ENCODE measurements at regions not wholly inside any gene's neighbourhood (a gene's known extent, or its start where the extent isn't known, plus 50 kb on each side); places are given as distances from the start of the nearest gene placed in this dataset.

DNA sequence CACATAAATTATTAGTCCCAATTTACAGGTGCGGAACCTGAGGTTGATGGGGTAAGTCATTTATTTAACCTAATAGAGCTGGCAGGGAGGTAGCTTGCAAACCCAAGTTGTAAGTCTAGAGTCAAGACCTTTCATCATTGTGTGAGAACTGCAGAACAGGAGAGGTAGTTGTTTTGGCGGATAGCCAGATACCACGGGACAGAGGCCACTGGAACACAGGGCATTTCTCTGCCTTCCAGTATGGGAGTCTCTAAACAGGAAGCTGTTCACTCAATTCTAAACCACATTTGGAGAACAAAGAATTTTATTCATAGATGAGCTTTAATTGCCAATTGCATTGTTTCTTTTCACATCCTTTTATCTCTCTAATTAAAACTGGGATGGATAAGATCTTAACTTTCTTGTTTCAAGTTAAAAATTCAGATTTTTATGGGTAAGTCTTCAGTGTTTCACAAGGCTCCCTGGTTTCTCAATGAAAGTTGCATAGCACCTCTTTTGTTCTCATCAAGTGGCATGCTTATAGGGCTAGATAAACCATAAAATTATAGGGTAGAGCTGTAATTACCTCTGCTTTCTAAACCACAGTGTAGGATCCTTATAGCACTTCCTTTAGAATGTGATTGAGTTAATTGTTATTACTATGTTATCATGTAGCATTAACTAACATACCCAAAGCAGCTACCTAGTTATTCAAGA lies 489.0 kb downstream of the GATA3 start:
- ChIA-PET CTCF (no interaction called here), POLR2A (no interaction called here)
- TF ChIP-seq, protein P1, sequence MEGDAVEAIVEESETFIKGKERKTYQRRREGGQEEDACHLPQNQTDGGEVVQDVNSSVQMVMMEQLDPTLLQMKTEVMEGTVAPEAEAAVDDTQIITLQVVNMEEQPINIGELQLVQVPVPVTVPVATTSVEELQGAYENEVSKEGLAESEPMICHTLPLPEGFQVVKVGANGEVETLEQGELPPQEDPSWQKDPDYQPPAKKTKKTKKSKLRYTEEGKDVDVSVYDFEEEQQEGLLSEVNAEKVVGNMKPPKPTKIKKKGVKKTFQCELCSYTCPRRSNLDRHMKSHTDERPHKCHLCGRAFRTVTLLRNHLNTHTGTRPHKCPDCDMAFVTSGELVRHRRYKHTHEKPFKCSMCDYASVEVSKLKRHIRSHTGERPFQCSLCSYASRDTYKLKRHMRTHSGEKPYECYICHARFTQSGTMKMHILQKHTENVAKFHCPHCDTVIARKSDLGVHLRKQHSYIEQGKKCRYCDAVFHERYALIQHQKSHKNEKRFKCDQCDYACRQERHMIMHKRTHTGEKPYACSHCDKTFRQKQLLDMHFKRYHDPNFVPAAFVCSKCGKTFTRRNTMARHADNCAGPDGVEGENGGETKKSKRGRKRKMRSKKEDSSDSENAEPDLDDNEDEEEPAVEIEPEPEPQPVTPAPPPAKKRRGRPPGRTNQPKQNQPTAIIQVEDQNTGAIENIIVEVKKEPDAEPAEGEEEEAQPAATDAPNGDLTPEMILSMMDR (IDR thresholded peaks at IDR 0.05; ENCODE audit: low read depth, low read length), result no peak
- Histone ChIP-seq H3K27ac (ENCODE audit: low read depth, low read length) (no peak overlapping the region), H3K9me3 (ENCODE audit: control insufficient read depth, insufficient read depth, low read length) (peaks cover 26% of the 10 kb centered on the region), H3K27me3 (ENCODE audit: control insufficient read depth, insufficient read depth, low read length) (no peaks in the 10 kb centered on the region), H3K4me3 (ENCODE audit: low read depth, low read length) (no peak overlapping the region)
- DNase-seq (ENCODE audit: low read depth, low spot score), result no peak

DNA sequence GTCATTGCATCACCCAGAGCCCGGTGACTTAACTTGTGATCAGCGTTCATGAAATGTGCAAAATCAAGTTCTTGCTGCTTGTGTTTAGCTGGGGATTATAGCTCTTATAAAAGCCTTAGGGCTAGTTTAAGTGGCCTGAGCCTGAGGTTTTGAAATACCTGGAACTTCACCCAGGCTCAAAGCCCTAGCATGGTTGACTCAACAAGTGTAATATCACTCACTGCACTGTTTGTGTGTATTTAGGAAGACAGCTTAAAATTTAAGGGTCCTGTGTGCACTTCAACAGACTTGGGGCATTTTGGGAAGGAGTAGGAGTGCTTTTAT lies 489.5 kb downstream of the GATA3 start:
- Histone ChIP-seq H3K27ac (ENCODE audit: low read depth, low read length) (no peak overlapping the region), H3K4me3 (ENCODE audit: low read depth, low read length) (no peak overlapping the region), H3K9me3 (ENCODE audit: control insufficient read depth, insufficient read depth, low read length) (peaks cover 26% of the 10 kb centered on the region), H3K27me3 (ENCODE audit: control insufficient read depth, insufficient read depth, low read length) (no peaks in the 10 kb centered on the region)
- ChIA-PET CTCF (no interaction called here), POLR2A (no interaction called here)
- no peak for DNase-seq (ENCODE audit: low read depth, low spot score)
- TF ChIP-seq, protein P1 (IDR thresholded peaks at IDR 0.05; ENCODE audit: low read depth, low read length), result no peak

DNA sequence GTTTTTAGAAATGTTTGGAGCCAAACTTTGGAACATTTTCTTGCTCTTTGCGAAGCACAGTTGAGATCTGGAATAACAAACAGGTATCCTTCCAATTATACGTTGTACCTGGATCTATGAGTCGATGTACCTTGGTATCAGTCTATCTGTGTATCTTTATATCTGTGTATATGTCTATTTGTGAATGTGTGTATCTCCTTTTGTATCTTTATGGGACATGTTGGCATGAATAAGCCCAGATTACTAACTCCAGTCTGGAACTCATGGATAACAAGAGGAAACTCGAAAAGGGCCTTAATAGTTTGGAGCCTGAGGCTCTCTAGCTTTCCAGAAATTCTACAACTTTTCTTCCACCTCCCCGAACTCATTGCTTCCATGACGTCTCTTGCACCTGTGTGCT lies 490.0 kb downstream of the GATA3 start:
- Histone ChIP-seq H3K9me3 (ENCODE audit: control insufficient read depth, insufficient read depth, low read length) (peaks cover 24% of the 10 kb centered on the region), H3K27me3 (ENCODE audit: control insufficient read depth, insufficient read depth, low read length) (no peaks in the 10 kb centered on the region), H3K27ac (ENCODE audit: low read depth, low read length) (no peak overlapping the region), H3K4me3 (ENCODE audit: low read depth, low read length) (no peak overlapping the region)
- DNase-seq (ENCODE audit: low read depth, low spot score), result no peak
- TF ChIP-seq, protein P1 (IDR thresholded peaks at IDR 0.05; ENCODE audit: low read depth, low read length), result no peak
- ChIA-PET CTCF (no interaction called here), POLR2A (no interaction called here)

DNA sequence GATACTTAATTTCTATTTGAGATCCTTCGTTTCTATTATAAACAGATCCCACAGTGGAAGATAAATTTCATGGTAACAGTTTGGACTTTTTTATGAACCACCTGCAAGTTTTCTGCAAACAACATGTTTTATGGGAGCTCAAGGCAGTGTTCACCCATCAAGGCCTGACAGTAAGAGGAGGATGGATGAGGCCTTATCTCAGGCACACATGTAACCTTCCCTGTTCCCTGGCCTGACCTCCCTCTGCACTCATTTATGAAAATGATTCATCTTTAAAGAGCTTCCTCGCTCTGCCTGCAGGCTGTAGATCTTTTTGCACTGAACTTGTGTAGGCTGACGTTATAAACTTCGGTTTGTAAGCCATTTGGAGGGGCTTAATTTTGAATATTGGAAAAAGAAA lies 500.1 kb downstream of the GATA3 start:
- Histone ChIP-seq H3K27me3 (ENCODE audit: control insufficient read depth, insufficient read depth, low read length) (no peaks in the 10 kb centered on the region), H3K9me3 (ENCODE audit: control insufficient read depth, insufficient read depth, low read length) (peaks cover 2% of the 10 kb centered on the region), H3K4me3 (ENCODE audit: low read depth, low read length) (no peak overlapping the region), H3K27ac (ENCODE audit: low read depth, low read length) (no peak overlapping the region)
- ChIA-PET POLR2A (no interaction called here), CTCF (no interaction called here)
- TF ChIP-seq, protein P1 (IDR thresholded peaks at IDR 0.05; ENCODE audit: low read depth, low read length), result no peak
- DNase-seq (ENCODE audit: low read depth, low spot score), result no peak

DNA sequence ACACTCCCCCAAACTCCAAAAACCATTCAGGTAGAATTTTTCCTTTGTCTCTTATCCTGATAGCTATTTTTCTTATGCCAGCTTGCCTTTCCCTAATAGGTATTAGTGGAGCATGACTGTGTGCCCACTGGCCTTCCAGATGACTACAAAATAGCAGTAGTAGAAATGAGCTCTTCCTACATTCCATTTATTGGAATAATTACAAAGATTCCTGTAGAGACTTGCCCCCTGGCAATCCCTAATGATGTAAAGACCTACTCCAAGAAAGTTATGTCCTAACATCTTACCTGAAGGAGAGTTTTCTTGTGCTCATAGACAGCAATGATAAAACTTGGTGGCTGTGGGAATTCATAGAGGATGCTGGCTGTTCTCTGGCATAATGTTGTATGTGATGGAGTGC lies 501.8 kb downstream of the GATA3 start:
- peaks cover 5% of the 10 kb centered on the region for H3K9me3 ChIP-seq (ENCODE audit: control insufficient read depth, insufficient read depth, low read length)
- no peaks in the 10 kb centered on the region for H3K27me3 ChIP-seq (ENCODE audit: control insufficient read depth, insufficient read depth, low read length)
- TF ChIP-seq, protein P1 (IDR thresholded peaks at IDR 0.05; ENCODE audit: low read depth, low read length), result no peak
- POLR2A ChIA-PET, result no interaction called here
- no peak overlapping the region for H3K4me3 ChIP-seq (ENCODE audit: low read depth, low read length)
- CTCF ChIA-PET, result no interaction called here
- no peak overlapping the region for H3K27ac ChIP-seq (ENCODE audit: low read depth, low read length)
- no peak for DNase-seq (ENCODE audit: low read depth, low spot score)

Measured in AG04450 (cell line).